Central memory CD4-positive, alpha-beta T cell (primary cell): ENCODE measurements at regions not wholly inside any gene's neighbourhood (a gene's known extent, or its start where the extent isn't known, plus 50 kb on each side); places are given as distances from the start of the nearest gene placed in this dataset.

Experiments
- DNase-seq: peaks from one replicate; pipeline ENCODE4 v3.0.0; 2022

DNA sequence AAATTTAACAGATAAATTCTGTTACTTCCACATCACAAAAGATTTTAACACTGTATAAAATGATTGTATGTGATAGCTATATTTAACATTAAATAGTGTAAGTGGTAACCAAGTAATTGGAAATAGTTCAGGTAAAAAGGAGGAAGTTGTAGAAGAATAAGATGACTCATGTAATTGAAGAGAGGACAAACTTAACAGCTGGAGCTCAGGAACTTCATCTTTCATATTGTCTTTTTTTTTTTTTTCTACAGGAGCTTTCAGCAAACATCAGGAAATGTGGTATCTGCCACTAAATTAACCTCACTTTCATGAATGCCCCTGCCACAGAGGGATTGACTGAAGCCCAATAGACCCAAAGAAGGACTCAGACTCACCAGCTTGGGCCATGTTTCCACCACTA, 188.4 kb upstream of the VEGFC start:
- DNase-seq: no peak

DNA sequence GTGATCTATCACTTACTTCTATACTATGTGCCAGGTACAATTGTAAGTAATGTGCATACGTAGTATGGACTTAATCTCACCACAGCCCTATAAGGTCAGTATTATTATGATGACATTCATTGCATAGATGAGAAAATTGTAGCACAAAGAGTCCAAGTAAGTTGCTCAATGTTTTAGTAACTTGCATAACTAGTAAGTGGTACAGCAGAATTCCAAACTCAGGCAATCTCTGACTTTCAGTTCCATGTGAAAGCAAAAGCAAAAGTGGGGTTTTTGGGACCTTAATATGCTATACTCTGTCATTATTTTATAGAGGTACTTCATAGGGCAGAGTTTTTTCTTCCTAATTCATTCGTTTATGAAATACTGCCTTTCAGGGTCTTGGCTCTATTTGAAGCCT, 188.8 kb upstream of the VEGFC start:
- no peak for DNase-seq

DNA sequence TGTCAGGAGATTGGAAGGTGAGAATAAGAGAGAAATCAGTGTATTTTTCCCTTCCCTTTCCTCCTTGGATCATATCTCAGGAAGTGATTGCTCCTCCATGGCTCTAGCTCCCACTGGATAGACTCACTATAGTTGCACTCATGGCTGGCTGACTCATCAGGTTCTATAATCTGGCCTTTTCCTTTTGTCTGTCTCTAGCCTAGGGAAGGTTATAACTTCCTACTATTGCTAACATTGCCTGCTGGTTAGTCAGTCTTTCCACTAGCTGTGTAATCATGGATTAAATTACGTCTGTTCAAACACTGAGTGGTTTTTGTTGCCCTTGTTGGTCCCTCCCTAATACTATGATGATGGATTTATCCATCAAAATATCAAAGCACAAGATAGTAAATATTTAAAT, 195.5 kb upstream of the VEGFC start:
- no peak for DNase-seq

DNA sequence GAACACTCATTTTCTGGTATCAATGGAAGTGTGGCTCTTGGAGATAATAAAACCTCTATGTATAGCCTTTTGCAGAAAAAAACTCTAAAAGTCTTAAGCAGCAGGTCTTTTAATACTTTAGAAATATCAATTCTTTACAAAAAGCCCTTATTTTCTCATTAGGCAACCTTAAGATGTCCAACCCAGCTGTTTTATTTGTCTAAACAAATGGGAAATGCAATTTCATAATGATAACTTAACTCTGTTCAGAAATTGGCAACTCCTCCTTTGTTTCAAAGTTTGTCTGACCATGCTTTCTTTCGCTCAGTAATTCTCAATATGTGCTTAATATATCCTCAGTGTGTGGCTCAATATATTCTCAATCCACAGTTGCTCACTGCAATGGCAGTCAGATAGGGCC, 196.5 kb upstream of the VEGFC start:
- DNase-seq: no peak

DNA sequence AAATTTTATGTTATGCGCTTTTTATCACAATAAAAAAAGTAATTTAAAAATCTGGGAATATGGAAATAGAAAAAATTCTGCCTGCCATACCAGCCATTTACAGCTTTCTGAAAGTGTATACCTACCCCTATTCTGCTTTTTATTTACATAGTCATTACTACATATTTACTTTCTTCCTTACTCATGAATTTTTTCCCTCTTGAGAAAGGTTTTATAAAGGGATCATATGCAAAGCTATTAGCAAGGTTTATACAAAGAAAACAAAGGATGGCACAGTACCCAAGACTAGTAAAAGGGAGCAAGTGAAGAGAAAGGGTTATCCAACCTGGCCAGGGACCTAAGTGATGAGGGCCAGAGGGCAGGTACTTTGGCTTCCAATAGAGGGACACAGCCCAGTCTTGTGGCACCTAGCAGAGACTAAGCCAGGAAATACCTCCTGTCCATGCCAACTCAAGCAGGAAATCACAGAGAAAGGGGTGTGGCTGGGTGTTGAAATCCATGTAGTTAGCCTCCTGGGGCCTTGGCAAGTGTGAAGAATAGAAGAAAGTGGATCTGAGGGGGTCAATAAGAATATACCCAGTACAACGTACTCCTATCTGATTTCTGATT, 207.3 kb upstream of the VEGFC start:
- DNase-seq: no peak

DNA sequence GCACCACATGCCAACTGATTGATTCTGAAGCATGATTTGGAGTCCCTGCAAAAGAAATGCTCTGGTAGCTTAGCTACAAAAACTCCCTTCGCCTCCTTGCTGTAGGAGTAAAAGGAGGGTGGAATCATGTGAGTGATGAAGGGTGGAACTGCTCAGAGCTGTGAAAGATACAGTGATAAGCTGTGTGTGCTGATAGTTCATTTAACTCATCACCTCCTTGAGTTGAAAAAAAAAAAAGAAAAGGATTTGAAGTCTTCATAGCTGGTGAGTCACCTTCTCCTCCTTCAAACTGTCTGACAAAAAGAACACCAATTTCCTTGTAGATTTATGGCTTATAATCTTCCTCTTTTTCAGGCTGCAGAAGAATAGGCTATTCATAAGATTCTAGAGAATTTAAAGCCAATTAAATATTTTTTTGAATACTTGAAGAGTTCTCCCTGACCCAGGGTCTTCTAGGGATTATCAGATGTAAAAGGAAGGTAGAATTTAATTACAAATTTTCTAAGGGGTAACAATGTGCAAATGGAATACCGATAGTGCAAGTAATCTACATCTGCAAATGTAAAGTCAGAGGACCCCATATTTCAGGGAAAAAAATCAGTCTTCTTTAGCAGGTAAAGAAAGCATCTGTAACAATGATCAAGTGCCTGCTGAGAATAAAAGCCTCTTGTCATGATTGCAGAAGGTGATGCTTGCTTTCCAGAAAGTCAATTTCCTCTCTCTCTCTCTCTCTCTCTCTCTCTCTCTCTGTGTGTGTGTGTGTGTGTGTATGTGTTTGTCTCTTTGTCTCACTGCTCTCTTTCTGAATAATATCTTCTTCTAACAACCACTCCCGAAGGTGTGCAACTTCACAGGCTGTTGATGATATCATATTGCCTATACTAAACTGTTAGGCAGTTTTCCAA, 208.8 kb upstream of the VEGFC start:
- no peak for DNase-seq

DNA sequence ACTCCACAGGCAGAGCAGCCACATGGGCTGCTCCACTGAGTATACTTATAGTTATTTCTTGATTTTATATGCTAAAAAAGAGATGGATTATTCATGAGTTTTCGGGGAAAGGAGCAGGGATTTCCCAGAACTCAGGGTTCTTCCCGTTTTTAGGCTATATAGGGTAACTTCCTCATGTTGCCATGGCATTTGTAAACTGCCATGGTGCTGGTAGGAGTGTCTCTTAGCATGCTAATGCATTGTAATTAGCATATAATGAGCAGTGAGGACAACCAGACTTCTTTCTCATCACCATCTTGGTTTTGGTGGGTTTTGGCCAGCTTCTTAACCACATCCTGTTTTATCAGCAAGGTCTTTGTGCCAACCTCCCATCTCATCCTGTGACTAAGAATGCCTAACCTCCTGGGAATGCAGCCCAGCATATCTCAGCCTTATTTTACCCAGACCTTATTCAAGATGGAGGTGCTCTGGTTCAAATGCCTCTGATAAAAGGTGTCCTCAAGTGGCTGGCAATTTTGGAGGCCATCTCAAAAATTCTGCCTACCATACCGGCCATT, 213.0 kb upstream of the VEGFC start:
- DNase-seq: no peak

DNA sequence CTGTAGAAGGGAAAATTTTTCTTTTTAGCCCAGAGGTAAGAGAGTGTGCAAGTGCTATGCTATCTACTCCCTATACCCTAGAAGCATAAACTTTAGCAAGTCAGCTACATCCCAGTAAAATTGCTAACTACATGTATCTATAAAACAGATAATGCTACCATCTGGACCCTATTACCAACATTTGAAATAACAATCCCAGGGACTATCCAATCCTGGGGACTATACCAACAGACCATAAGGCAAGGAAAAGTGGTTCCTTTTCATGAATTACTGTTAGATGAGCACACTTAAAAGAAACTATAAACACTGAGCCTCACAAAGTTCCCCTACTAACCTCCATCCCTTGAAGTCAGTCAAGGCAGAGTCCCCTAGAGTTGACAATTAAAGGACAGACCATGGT, 213.6 kb upstream of the VEGFC start:
- DNase-seq: no peak

DNA sequence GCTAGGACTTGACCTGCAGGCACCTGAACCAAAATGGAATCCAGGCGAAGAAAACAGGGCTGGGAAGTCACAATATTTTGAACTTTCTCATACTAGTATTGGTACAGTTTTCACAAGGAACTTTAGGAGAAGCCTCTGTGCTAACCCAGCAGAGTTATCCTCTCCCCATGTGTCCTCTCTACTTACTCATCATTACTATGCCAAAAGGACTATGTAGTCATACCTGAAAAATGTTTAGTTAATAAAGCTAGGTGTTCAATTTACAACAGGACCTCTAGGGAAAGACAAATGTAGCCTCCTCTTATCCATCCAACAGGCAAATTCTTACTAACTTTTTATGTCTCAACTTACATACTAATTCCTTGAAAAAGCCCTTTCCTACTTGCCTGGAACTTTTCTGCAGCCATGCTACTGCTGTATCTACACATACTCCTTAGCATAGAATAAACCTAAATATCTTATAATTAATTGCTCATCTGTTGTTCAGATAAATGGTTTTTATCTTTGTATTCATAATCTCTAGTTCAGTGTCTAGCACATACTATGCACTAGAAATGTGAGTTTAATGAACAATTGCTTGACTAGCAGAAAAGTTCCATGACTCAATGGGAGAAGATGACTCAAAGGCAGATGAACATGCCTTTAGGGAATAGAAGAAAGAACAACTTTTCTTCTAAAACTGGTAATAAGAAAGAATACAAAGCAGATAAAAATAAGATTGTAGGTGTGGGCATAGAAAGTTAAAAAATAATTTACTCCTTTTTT, 215.5 kb upstream of the VEGFC start:
- DNase-seq: no peak

DNA sequence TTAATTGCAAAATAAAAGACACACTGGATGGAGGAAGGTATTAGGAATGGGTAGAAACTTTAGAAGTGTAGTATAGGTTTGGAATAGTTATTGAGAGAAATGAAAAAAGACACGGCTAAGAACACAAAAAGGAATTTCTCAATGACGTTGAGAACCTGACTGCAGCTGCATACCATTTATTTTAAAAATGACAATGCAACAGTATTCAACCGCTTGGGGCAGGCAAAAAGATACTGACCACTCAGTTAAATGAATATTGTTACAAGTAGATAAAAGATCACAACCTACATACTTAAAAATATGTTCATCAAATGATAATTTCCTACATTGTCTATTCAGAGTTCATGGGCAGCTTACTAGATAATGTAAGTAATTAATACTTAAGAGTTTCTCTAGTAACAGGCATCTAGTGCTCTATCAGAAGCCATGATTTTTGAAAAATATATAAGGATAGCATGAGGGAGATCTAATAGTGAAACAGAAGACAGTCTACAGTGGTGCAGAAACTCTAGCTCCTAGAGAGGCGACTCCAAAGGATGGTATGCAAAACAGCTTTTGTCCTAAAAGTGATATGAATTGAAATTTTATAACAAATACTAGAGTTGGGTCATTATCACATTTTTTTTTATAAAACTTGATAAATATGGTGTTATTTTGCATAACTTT, 216.2 kb upstream of the VEGFC start:
- DNase-seq: no peak

DNA sequence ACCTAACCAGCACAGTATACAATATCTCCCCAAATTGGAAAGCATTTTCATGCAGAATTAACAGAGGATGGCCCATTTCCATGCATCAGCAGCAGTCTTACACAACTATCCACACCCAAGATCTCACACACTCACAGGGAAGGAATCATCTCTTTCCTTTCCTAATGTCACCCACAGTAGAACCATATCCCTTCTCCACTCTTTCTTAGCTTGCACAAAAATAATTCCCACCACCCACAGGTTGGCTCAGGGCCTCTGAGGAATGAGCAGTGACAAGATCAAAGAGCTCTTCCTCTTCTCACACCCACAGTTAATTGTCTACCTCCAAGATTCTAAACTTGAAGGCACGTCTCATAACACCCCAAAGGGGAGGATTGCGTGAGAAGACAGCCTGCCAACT, 217.7 kb upstream of the VEGFC start:
- no peak for DNase-seq

DNA sequence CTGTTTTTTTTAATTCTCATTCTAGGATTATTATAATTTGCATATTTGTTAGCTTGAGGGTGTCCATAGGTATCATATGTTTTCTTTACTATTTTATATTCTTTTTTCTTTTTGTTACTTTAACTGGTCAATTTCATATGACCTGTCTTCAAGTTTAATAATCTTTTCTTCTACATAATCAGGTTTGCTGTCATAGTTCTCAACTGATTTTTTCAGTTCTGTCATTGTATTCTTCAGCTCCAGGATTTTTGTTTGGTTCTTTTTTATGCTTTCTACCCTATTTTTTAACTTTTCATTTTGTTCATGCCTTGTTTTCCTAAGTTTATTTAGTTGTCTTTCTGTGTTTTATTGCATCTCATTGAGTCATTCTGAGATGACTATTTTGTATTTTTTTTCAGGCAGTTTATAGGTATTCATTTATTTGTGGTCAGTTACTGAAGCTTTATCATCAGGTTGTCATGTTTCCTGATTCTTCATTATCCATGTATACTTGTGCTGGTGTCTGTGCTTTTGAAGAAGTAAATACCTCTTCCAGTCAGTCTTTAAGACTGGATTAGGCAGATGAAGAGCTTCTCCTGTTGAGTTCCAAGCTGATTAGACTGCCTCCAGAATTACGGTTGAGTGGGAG, 220.3 kb upstream of the VEGFC start:
- DNase-seq: no peak

DNA sequence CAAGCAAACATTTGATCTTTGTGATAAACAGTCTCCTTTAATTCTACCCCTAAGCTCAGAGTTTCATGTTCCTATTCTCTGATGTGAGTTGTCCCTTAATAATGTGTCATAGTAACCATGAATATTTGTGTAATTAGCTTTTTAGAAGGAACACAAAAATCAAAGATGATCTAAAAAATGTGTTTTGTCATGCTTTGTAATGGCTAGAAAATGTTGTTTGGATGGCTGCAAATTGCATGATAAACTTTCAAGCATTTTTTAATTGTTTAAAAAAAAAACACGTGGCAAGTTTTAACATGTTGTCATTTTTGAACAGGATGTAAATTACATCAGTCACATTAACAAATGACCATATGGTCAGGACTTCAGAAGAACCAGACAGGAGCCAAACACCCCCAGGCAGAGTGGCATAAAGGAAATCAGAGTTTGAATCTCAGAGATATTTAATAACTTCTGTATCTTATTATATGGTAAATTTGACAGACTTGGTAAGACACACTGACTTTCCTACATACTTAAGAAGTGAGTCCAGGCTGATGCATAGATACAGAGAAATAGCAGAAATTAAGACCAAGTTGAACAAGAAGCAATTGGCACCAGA, 223.9 kb upstream of the VEGFC start:
- DNase-seq: no peak

DNA sequence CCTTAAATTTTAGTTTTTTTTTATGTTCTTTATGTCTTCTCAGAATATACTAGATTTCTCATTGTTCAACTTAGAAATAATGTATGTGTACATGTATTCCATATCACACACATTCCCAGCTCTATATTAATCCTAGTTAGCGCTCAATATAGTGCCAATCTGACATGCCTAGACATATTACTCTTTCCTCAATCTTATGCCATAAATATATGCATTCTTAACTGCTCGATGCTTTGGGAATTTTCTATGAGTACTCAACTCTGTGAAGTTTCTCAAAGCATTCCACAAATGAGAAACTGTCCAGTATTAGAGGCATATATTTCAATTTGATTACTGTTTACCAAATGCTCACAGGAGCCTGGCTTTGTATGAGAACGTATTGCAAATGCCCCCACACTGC, 231.2 kb upstream of the VEGFC start:
- DNase-seq: no peak

DNA sequence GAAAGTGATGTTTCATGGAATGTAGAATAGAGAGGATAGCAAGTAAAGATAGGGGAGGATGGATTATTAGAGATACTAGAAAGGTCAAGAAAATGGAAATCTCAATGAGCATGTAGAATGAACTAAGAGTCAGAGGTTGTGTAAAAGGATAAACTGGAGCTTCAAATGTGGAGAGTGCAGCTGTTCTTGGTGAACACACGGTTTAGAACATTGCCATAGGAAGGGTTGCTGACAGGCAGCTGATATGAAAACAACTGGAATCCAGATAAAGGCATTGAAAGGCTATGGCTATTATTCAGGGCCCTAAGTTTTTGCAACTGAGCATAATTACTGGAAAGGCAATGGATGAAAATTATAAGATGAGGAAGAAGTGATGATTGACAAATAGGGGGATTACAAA, 239.6 kb upstream of the VEGFC start:
- DNase-seq: no peak

DNA sequence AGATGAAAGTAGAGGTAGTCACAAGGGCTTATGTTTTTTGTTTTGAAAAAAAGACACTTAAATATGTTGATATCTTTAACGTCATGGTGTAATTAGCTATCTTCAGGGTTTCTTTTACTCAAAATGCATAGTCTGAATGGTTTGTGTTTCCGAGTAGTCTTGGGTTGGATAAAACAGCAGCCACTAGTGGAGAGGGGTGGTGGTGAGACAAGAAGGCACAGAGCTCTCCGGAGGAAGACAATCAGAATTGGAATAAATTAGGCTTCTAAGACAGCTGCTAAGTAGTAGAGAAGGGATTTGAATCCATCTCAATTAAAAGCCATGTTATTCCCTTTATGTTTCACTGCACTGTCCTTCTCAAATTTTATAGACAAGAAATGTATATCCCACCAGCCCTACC, 240.4 kb upstream of the VEGFC start:
- no peak for DNase-seq

DNA sequence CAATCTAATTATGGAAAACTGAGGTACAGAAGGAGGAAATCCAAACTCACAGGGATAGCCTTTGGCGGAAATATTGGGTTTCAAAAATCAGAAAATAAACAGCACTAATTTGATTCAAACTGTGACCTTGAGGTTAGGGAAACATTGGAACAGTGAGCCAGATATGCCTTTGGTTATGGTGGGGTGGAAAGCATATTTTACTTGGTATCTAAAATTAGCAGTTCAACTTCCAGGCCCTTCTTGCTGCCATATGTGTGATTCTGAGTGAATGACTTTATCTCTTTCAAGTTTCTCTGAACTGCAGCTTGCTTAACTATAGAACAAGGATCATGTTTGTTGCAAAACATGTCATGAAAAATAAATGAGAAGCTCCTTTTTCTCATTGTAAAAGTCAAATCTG, 240.9 kb upstream of the VEGFC start:
- no peak for DNase-seq

DNA sequence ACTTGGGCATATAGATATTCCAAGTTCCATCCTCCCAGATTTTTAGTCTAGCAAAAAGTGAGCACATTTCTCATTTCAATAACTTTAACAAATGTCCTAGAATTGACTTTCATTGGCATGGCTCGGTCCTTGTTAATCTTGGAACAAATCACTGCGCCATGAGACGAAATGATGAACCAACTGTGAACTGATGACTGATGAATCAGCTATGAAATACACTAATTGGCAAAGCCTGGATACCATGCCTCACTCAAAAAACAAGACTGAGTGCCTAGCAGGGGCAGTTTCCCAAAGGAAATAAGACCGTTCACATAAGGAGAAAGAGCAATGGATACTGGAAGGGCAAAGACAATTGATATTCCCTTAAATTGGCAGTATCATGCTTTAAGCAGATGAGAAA, 248.6 kb upstream of the VEGFC start:
- no peak for DNase-seq

DNA sequence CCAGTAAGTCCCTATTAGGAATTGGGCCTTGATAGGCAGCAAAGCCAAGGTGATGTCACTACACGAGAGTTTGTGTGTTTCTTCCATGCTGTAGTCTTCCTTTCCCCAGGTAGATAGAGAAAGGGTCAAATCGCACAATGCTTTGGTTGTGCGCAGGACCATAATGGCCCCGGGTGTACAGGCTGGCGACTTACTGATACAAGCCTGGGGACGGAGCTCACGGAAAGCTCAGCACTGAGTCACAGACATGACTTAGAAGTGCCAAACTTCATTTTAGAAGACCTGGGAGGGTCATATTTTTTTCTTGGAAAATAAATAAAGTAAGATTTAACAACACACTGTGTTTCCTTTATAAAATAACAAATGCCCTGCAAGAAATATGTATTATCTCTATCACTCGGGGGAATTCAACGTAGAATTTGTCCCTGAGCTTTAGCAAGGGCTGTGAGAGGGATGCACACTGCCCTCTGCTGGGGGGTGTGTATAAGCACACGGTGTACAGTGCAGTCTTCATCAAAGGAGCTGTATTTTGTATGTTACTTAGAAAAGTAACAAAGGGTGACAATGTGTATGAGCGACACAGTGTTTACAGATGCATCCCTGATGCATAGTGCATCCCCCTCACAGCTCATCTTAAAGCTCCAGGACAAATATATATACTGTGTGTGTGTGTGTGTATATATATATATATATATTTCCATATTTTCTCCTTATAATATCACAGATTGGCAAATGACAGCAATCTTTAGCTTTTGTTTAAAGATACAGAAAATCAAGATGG, 254.5 kb upstream of the VEGFC start:
- peak; percentile 19 for DNase-seq

DNA sequence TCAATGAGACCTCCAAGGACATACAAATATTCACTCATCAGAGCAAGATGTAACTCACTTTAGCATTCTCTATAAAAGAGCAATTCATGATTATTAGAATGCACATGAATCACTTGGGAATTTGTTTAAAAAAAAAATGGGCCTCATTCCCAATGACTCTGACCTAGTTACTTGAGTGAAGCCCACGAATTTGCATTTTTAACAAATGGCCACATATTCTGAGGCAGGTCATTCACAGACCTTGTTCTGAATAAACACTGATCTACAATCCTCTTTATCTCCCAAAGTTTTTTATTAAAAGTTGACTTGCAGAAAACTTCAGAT, 255.1 kb upstream of the VEGFC start:
- DNase-seq: no peak

DNA sequence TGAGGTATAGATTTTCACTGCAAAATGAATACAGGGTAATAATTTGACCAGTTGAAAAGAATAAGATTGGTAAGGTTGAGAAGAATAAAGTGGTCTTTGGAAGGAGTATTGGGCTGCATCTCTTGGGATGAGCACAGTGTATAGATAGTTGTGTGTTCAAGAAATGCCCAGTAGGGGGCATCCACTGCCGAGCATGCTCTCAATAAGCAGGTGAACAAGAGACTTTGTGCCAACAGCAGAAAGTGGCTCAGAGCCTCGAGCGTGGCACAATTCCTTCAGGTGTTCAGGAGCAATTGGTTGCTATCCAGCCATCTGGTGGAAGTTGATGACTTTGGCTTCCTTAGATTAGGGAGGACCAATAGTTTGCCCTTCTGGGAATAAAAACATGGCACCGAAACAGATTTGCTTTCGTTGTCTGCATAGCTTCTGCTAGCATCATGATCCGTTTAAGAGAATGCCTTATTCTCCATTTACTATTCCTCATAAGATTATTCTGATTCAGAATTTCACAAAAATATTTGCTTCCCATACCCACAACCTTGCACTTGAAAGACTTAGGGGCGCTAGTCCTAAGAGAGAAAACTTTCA, 258.1 kb upstream of the NEIL3 start:
- DNase-seq: no peak
